Kidney capillary endothelial cell (primary cell): ENCODE measurements at regions not wholly inside any gene's neighbourhood (a gene's known extent, or its start where the extent isn't known, plus 50 kb on each side); places are given as distances from the start of the nearest gene placed in this dataset.
A peak's percentile ranks its signal among the peaks of the same experiment; 100 is the strongest.

Source experiments
- DNase-seq: peaks from one replicate; pipeline ENCODE4 v3.0.0-alpha.2; 2018; ENCODE audit warnings: low spot score

GRCh38 chr1:112040891-112041740 is 51.6 kb upstream of the KCND3 start:
- no peak for DNase-seq

- no peak for DNase-seq
Observed at GRCh38 chr1:112043901-112044300, 54.4 kb upstream of the KCND3 start.

GRCh38 chr1:112044745-112045144 is 55.3 kb upstream of the KCND3 start:
- DNase-seq = no peak

- no peak for DNase-seq
Observed at GRCh38 chr1:112046630-112047029, 57.2 kb upstream of the KCND3 start.

- DNase-seq = no peak
Observed at GRCh38 chr1:112048421-112048820, 59.0 kb upstream of the KCND3 start.

GRCh38 chr1:112054510-112054909 is 65.0 kb upstream of the KCND3 start:
- peak; percentile 74 for DNase-seq

- DNase-seq = no peak
Observed at GRCh38 chr1:112056354-112056753, 66.9 kb upstream of the KCND3 start.

- DNase-seq = no peak
Observed at GRCh38 chr1:112057736-112058135, 68.3 kb upstream of the KCND3 start.

GRCh38 chr1:112058815-112059450 is 69.5 kb upstream of the KCND3 start:
- no peak for DNase-seq

- DNase-seq = no peak
Observed at GRCh38 chr1:112059679-112060078, 70.2 kb upstream of the KCND3 start.

GRCh38 chr1:112060261-112060660 is 70.8 kb upstream of the KCND3 start:
- no peak for DNase-seq

- no peak for DNase-seq
Observed at GRCh38 chr1:112061056-112061455, 71.6 kb upstream of the KCND3 start.

GRCh38 chr1:112061901-112062320 is 72.4 kb upstream of the KCND3 start:
- DNase-seq = no peak

- DNase-seq = no peak
Observed at GRCh38 chr1:112063781-112064728, 74.6 kb upstream of the KCND3 start.

- DNase-seq = no peak
Observed at GRCh38 chr1:112067989-112068388, 78.5 kb upstream of the KCND3 start.

GRCh38 chr1:112070677-112071076 is 81.2 kb upstream of the KCND3 start:
- no peak for DNase-seq

- no peak for DNase-seq
Observed at GRCh38 chr1:112074711-112075110, 85.2 kb upstream of the KCND3 start.

- no peak for DNase-seq
Observed at GRCh38 chr1:112075566-112075965, 86.1 kb upstream of the KCND3 start.

- DNase-seq = no peak
Observed at GRCh38 chr1:112079446-112079845, 90.0 kb upstream of the KCND3 start.

GRCh38 chr1:112083487-112083886 is 94.0 kb upstream of the KCND3 start:
- peak; percentile 7 for DNase-seq

GRCh38 chr1:112092656-112093371 is 103.3 kb upstream of the KCND3 start:
- DNase-seq = no peak

- DNase-seq = no peak
Observed at GRCh38 chr1:112093372-112093694, 103.9 kb upstream of the KCND3 start.
